OCI-LY7 (cell line): ENCODE measurements at regions not wholly inside any gene's neighbourhood (a gene's known extent, or its start where the extent isn't known, plus 50 kb on each side); places are given as distances from the start of the nearest gene placed in this dataset.

Source experiments
- BruUV-seq: library from RNA; stranded (reverse); fragments of 400-500 nt; replicated peaks from 2 replicates; lab custom pipeline; 2021; lab: Mats Ljungman, UMichigan
- CTCF ChIA-PET: fragments of 300-600 bp; sonication (Branson Sonifier 250); formaldehyde crosslinking; loops from one replicate; lab custom pipeline; 2022; ENCODE audit warnings: antibody characterized with exemption; ENCODE audit not compliant: unreplicated experiment; lab: Charles Lee
- POLR2A ChIA-PET: fragments of 300-600 bp; sonication (Branson Sonifier 250); formaldehyde crosslinking; loops from one replicate; lab custom pipeline; 2022; ENCODE audit warnings: antibody characterized with exemption; lab: Charles Lee
- DNase-seq: peaks from one replicate; pipeline ENCODE4 v3.0.0-alpha.2; 2015; ENCODE audit warnings: low spot score
- H2AFZ ChIP-seq: fragments of 200-600 bp; sonication (generic), shearing (Covaris generic); 2 replicates; pipeline ENCODE4 v1.6.1; 2014; ENCODE audit warnings: mild to moderate bottlenecking, antibody characterized with exemption, low read length, moderate library complexity
- H3K27ac ChIP-seq: fragments of 200-600 bp; sonication (generic); 2 replicates; pipeline ENCODE4 v1.5.1; 2014; ENCODE audit warnings: mixed run types, low read depth, mild to moderate bottlenecking, moderate library complexity, low read length, inconsistent platforms; ENCODE audit not compliant: poor library complexity, severe bottlenecking
- H3K36me3 ChIP-seq: fragments of 200-600 bp; sonication (generic); 2 replicates; pipeline ENCODE4 v1.6.1; 2014; ENCODE audit warnings: mild to moderate bottlenecking, antibody characterized with exemption, low read length, moderate library complexity, mixed read lengths; ENCODE audit not compliant: insufficient read depth
- H3K4me1 ChIP-seq: fragments of 200-600 bp; sonication (generic); 2 replicates; pipeline ENCODE4 v1.5.1; 2014; ENCODE audit warnings: mild to moderate bottlenecking, low read length; ENCODE audit not compliant: insufficient read depth, poor library complexity, severe bottlenecking
- H3K4me2 ChIP-seq: fragments of 200-600 bp; sonication (generic); 2 replicates; pipeline ENCODE4 v1.6.1; 2014; ENCODE audit warnings: mild to moderate bottlenecking, low read length
- H3K4me3 ChIP-seq: fragments of 200-600 bp; sonication (generic); 2 replicates; pipeline ENCODE4 v1.5.1; 2014; ENCODE audit warnings: mild to moderate bottlenecking, low read depth, low read length; ENCODE audit not compliant: poor library complexity, severe bottlenecking
- H3K79me2 ChIP-seq: fragments of 200-600 bp; sonication (generic); 2 replicates; pipeline ENCODE4 v1.6.1; 2016; ENCODE audit warnings: low read depth, mild to moderate bottlenecking, low read length, moderate library complexity, mixed read lengths; ENCODE audit not compliant: insufficient read depth
- H3K9me2 ChIP-seq: fragments of 200-600 bp; sonication (generic); 2 replicates; pipeline ENCODE4 v1.6.1; 2016; ENCODE audit warnings: mild to moderate bottlenecking, low read length, mixed read lengths; ENCODE audit not compliant: insufficient read depth
- H3K9me3 ChIP-seq: fragments of 200-600 bp; sonication (generic); 2 replicates; pipeline ENCODE4 v1.6.1; 2014; ENCODE audit warnings: mild to moderate bottlenecking, mixed run types, low read length, mixed read lengths
- H4K20me1 ChIP-seq: fragments of 200-600 bp; sonication (generic); 2 replicates; pipeline ENCODE4 v1.6.1; 2014; ENCODE audit warnings: mild to moderate bottlenecking, antibody characterized with exemption, low read length, moderate library complexity, mixed read lengths; ENCODE audit not compliant: insufficient read depth
- EZH2phosphoT487 ChIP-seq: fragments of 200-600 bp; sonication (generic); IDR thresholded peaks from 2 replicates; pipeline ENCODE4 v1.6.1; 2018; ENCODE audit warnings: low read depth, borderline replicate concordance, mild to moderate bottlenecking, mixed run types, antibody characterized with exemption, low read length, moderate library complexity, mixed read lengths
- intact Hi-C: fragments of 100-400 bp; cut with micrococcal nuclease; formaldehyde crosslinking; loops from one replicate; pipeline ENCODE4 v1.10.0; 2022; ENCODE audit not compliant: unreplicated experiment
- TF ChIP-seq, protein P1 (sequence below): fragments of 200-600 bp; sonication (generic); conservative IDR thresholded peaks from 2 replicates; pipeline ENCODE4 v1.5.1; 2014; ENCODE audit warnings: mild to moderate bottlenecking, antibody characterized with exemption, low read length, moderate library complexity, mixed read lengths

- no TSS peak for BruUV-seq
- H4K20me1 ChIP-seq = no peaks in the 10 kb centered on the region
- H2AFZ ChIP-seq = no peak overlapping the region
- no peaks in the 10 kb centered on the region for H3K79me2 ChIP-seq
- CTCF ChIA-PET = no interaction called here
- no peaks in the 10 kb centered on the region for H3K9me2 ChIP-seq
- no peak overlapping the region for H3K4me2 ChIP-seq
- intact Hi-C loops = no loop called here
- no peak for DNase-seq
- TF ChIP-seq EZH2phosphoT487 = no peak
- TF ChIP-seq, protein P1, sequence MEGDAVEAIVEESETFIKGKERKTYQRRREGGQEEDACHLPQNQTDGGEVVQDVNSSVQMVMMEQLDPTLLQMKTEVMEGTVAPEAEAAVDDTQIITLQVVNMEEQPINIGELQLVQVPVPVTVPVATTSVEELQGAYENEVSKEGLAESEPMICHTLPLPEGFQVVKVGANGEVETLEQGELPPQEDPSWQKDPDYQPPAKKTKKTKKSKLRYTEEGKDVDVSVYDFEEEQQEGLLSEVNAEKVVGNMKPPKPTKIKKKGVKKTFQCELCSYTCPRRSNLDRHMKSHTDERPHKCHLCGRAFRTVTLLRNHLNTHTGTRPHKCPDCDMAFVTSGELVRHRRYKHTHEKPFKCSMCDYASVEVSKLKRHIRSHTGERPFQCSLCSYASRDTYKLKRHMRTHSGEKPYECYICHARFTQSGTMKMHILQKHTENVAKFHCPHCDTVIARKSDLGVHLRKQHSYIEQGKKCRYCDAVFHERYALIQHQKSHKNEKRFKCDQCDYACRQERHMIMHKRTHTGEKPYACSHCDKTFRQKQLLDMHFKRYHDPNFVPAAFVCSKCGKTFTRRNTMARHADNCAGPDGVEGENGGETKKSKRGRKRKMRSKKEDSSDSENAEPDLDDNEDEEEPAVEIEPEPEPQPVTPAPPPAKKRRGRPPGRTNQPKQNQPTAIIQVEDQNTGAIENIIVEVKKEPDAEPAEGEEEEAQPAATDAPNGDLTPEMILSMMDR = no peak
- no peak overlapping the region for H3K4me3 ChIP-seq
- POLR2A ChIA-PET = interaction anchor here (0.6 kb wide), 1 partner anchor 10 kb away, joined by 4 read pairs; no protein-coding TSS in a partner anchor
- no peaks in the 10 kb centered on the region for H3K4me1 ChIP-seq
- H3K36me3 ChIP-seq = no peaks in the 10 kb centered on the region
- no peaks in the 10 kb centered on the region for H3K9me3 ChIP-seq
- H3K27ac ChIP-seq = no peak overlapping the region
Measured at GRCh38 chr18:67428158-67428557, 88.4 kb downstream of the DSEL start.

DNA sequence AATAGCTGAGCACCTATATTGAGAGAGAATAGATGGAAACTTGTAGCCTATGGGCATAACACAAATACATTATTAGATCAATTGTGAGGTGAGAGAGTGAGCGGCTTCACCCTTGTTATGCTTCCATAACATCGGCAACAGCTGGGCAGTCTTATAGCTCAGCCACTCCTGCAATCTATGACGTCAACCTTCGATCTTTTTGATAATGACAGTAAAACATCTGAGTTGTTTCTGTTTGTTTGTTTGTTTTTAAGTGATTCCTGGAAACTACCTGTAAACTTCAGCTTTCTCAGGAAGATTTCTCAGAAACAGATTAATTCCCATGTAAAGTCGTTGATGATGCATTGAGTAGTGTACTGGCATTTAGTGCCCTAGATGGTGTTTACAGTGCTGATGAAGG, 90.0 kb downstream of the DSEL start:
- Histone ChIP-seq H4K20me1 (no peaks in the 10 kb centered on the region), H3K79me2 (no peaks in the 10 kb centered on the region), H3K4me1 (no peaks in the 10 kb centered on the region), H3K27ac (no peak overlapping the region), H3K4me2 (no peak overlapping the region), H3K9me3 (no peaks in the 10 kb centered on the region), H3K4me3 (no peak overlapping the region), H3K36me3 (no peaks in the 10 kb centered on the region), H2AFZ (no peak overlapping the region), H3K9me2 (no peaks in the 10 kb centered on the region)
- POLR2A ChIA-PET = no interaction called here
- TF ChIP-seq, protein P1 = no peak
- no peak for TF ChIP-seq EZH2phosphoT487
- intact Hi-C loops = no loop called here
- CTCF ChIA-PET = no interaction called here
- no TSS peak for BruUV-seq
- DNase-seq = no peak

DNA sequence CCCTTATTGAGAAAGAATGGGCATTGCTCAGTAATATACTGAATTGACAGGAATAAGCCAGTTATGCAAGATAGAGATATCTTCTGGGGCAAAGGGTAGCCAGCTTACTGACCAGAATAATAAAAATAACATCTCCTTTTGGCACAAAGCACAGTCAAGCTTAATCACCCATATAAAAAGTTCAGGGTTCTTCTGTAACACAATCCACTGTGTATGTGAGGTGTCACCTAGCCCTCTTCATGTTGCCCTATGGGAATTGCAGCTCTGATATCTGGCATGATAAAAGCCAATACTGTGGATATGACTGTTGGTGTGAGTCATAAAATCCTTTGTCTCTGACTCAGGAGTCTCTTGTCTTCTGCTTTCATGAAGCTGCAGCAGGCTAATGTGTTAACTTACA, 90.8 kb downstream of the DSEL start:
- intact Hi-C loops = no loop called here
- Histone ChIP-seq H3K9me2 (no peaks in the 10 kb centered on the region), H3K27ac (no peak overlapping the region), H2AFZ (no peak overlapping the region), H3K79me2 (no peaks in the 10 kb centered on the region), H3K4me1 (no peaks in the 10 kb centered on the region), H3K4me2 (no peak overlapping the region), H4K20me1 (no peaks in the 10 kb centered on the region), H3K9me3 (no peaks in the 10 kb centered on the region), H3K4me3 (no peak overlapping the region), H3K36me3 (no peaks in the 10 kb centered on the region)
- DNase-seq = no peak
- no TSS peak for BruUV-seq
- ChIA-PET CTCF (no interaction called here), POLR2A (no interaction called here)
- TF ChIP-seq EZH2phosphoT487 = no peak
- TF ChIP-seq, protein P1 = no peak
